T-cell (primary cell): ENCODE measurements at regions not wholly inside any gene's neighbourhood (a gene's known extent, or its start where the extent isn't known, plus 50 kb on each side); places are given as distances from the start of the nearest gene placed in this dataset.

Experiments
- ATAC-seq, 4 experiments: fragments of 200-7000 bp in 3 of 4; fragments of 150-1000 bp in 1 of 4; cut with Tn5 transposase; replicated peaks in 1 of 4; 1 replicate in 3 of 4; 2 replicates in 1 of 4; pipeline ENCODE4 v1.10.0; 2021; ENCODE audit warnings: moderate library complexity in 3 of 4, mild to moderate bottlenecking in 2 of 4, moderate number of reproducible peaks in 1 of 4
- CTCF ChIA-PET, 2 donors: fragments of 300-600 bp; sonication (Branson Sonifier 250); formaldehyde crosslinking; loops; one replicate each; lab custom pipeline; 2022; ENCODE audit warnings: antibody characterized with exemption in 2 of 2; lab: Charles Lee
- POLR2A ChIA-PET, 2 donors: fragments of 300-600 bp; sonication (Branson Sonifier 250); formaldehyde crosslinking; loops; one replicate each; lab custom pipeline; 2022; ENCODE audit warnings: antibody characterized with exemption in 2 of 2; lab: Charles Lee
- DNase-seq, 35 experiments: peaks; one replicate each; pipeline versions ENCODE4 v3.0.0 to v3.0.0-alpha.2; 2013 to 2023
- H3K27ac ChIP-seq: one replicate; pipeline ENCODE4 v1.5.1; 2013; ENCODE audit warnings: low read length
- H3K27me3 ChIP-seq, 2 experiments: replicated peaks in 1 of 2; 1 replicate in 1 of 2; 2 replicates in 1 of 2; pipeline versions ENCODE4 v1.6.1 to v1.7.0; 2013; ENCODE audit warnings: low read length in 1 of 2, mixed read lengths in 1 of 2; ENCODE audit not compliant: control insufficient read depth in 2 of 2, insufficient read depth in 2 of 2; ENCODE audit errors: extremely low read depth in 1 of 2
- H3K36me3 ChIP-seq, 2 donors: 1 replicate in 1 of 2; 2 replicates in 1 of 2; pipeline versions ENCODE4 v1.6.1 to v1.7.0; 2013; ENCODE audit warnings: low read length in 1 of 2; ENCODE audit not compliant: control insufficient read depth in 2 of 2, insufficient read depth in 1 of 2; ENCODE audit errors: extremely low read depth in 1 of 2
- H3K4me1 ChIP-seq, 2 experiments: 1 replicate in 1 of 2; 2 replicates in 1 of 2; pipeline versions ENCODE4 v1.6.1 to v1.7.0; 2013; ENCODE audit warnings: low read length in 2 of 2, mixed read lengths in 1 of 2; ENCODE audit not compliant: insufficient read depth in 2 of 2, control insufficient read depth in 1 of 2; ENCODE audit errors: extremely low read depth in 1 of 2
- H3K4me3 ChIP-seq, 2 donors: 1 replicate in 1 of 2; 2 replicates in 1 of 2; pipeline versions ENCODE4 v1.5.1 to v1.7.0; 2013; ENCODE audit warnings: mild to moderate bottlenecking in 2 of 2, low read length in 1 of 2, moderate library complexity in 1 of 2; ENCODE audit not compliant: control insufficient read depth in 1 of 2; ENCODE audit errors: extremely low read depth in 1 of 2
- H3K9me3 ChIP-seq: 2 replicates; pipeline ENCODE4 v1.7.0; 2013
- H3K27ac Mint-ChIP-seq, 2 donors: one replicate each; pipeline ENCODE4 v1.8.0; 2020 to 2021; ENCODE audit warnings: mild to moderate bottlenecking in 2 of 2, mixed read lengths in 2 of 2
- H3K27me3 Mint-ChIP-seq, 2 donors: one replicate each; pipeline ENCODE4 v1.8.0; 2021 to 2022; ENCODE audit warnings: mixed read lengths in 2 of 2
- H3K36me3 Mint-ChIP-seq: one replicate; pipeline ENCODE4 v1.8.0; 2021; ENCODE audit warnings: mixed read lengths
- H3K4me1 Mint-ChIP-seq, 3 donors: one replicate each; pipeline ENCODE4 v1.8.0; 2020 to 2022; ENCODE audit warnings: mixed read lengths in 3 of 3, mild to moderate bottlenecking in 1 of 3
- H3K4me3 Mint-ChIP-seq, 3 donors: one replicate each; pipeline ENCODE4 v1.8.0; 2020 to 2022; ENCODE audit warnings: mild to moderate bottlenecking in 3 of 3, mixed read lengths in 3 of 3, moderate library complexity in 3 of 3
- H3K9me3 Mint-ChIP-seq, 3 donors: one replicate each; pipeline ENCODE4 v1.8.0; 2020 to 2022; ENCODE audit warnings: mixed read lengths in 3 of 3
- WGBS: methylation state at CpG from one replicate; pipeline ENCODE4 v1.1.5; 2013; ENCODE audit warnings: missing lambda C conversion rate; ENCODE audit not compliant: insufficient coverage; 5-methylcytosine and 5-hydroxymethylcytosine counted together

- ATAC-seq (no peak), DNase-seq (no peak)
- no peaks in the 10 kb centered on the region for H3K36me3 ChIP-seq
- Mint-ChIP-seq H3K9me3 (no peaks in the 10 kb centered on the region), H3K27me3 (peaks cover 13 to 29% of the 10 kb centered on the region in 2 donors), H3K4me3 (no peak overlapping the region), H3K36me3 (no peaks in the 10 kb centered on the region), H3K27ac (no peak overlapping the region), H3K4me1 (no peaks in the 10 kb centered on the region)
- no peaks in the 10 kb centered on the region for H3K4me1 ChIP-seq
- H3K27ac ChIP-seq: no peak overlapping the region
- ChIA-PET POLR2A (no interaction called here), CTCF (interaction anchor here in 1 of 2 donors (0.8 kb wide), 1 partner anchor 830 kb away, joined by 3 read pairs; no protein-coding TSS in a partner anchor)
- H3K9me3 ChIP-seq: no peaks in the 10 kb centered on the region
- WGBS: 50% methylated on average over 2 of the region's 3 CpGs
- peaks cover 0 to 12% of the 10 kb centered on the region in 2 experiments for H3K27me3 ChIP-seq
- no peak overlapping the region for H3K4me3 ChIP-seq
Observed at GRCh38 chr10:62961951-62962523, 145.9 kb upstream of the EGR2 start.

- H3K9me3 Mint-ChIP-seq: no peaks in the 10 kb centered on the region
- H3K27me3 ChIP-seq: peaks cover 0 to 14% of the 10 kb centered on the region in 2 experiments
- no peaks in the 10 kb centered on the region for H3K36me3 ChIP-seq
- no peak overlapping the region for H3K4me3 Mint-ChIP-seq
- ATAC-seq (no peak), DNase-seq (no peak)
- H3K4me1 ChIP-seq: no peaks in the 10 kb centered on the region
- H3K4me1 Mint-ChIP-seq: no peaks in the 10 kb centered on the region
- no peak overlapping the region for H3K4me3 ChIP-seq
- no peaks in the 10 kb centered on the region for H3K36me3 Mint-ChIP-seq
- H3K9me3 ChIP-seq: no peaks in the 10 kb centered on the region
- POLR2A ChIA-PET: no interaction called here
- H3K27me3 Mint-ChIP-seq: peaks cover 14 to 24% of the 10 kb centered on the region in 2 donors
- no peak overlapping the region for H3K27ac Mint-ChIP-seq
- no peak overlapping the region for H3K27ac ChIP-seq
- WGBS: 75% methylated on average over 2 of the region's 9 CpGs
- CTCF ChIA-PET: no interaction called here
Observed at GRCh38 chr10:62960416-62960815, 144.2 kb upstream of the EGR2 start.

GRCh38 chr10:62959553-62959952, 143.4 kb upstream of the EGR2 start:
- peaks cover 14 to 24% of the 10 kb centered on the region in 2 donors for H3K27me3 Mint-ChIP-seq
- ChIA-PET POLR2A (no interaction called here), CTCF (interaction anchor here in 1 of 2 donors (0.6 to 0.7 kb wide), 2 partner anchors 107 to 1753 kb away, joined by 3 to 5 read pairs; no protein-coding TSS in a partner anchor)
- no peaks in the 10 kb centered on the region for H3K36me3 Mint-ChIP-seq
- H3K4me1 Mint-ChIP-seq: no peaks in the 10 kb centered on the region
- 37% methylated on average over 2 of the region's 5 CpGs for WGBS
- Histone ChIP-seq H3K4me3 (no peak overlapping the region), H3K9me3 (no peaks in the 10 kb centered on the region), H3K4me1 (no peaks in the 10 kb centered on the region), H3K27ac (no peak overlapping the region), H3K27me3 (peaks cover 0 to 14% of the 10 kb centered on the region in 2 experiments), H3K36me3 (no peaks in the 10 kb centered on the region)
- H3K4me3 Mint-ChIP-seq: no peak overlapping the region
- no peak overlapping the region for H3K27ac Mint-ChIP-seq
- H3K9me3 Mint-ChIP-seq: no peaks in the 10 kb centered on the region
- no peak for ATAC-seq
- DNase-seq: no peak

GRCh38 chr10:62958980-62959379, 142.8 kb upstream of the EGR2 start:
- Histone ChIP-seq H3K4me3 (no peak overlapping the region), H3K4me1 (no peaks in the 10 kb centered on the region), H3K9me3 (no peaks in the 10 kb centered on the region), H3K27ac (no peak overlapping the region), H3K27me3 (peaks cover 0 to 14% of the 10 kb centered on the region in 2 experiments), H3K36me3 (no peaks in the 10 kb centered on the region)
- Mint-ChIP-seq H3K27me3 (peaks cover 10 to 22% of the 10 kb centered on the region in 2 donors), H3K36me3 (no peaks in the 10 kb centered on the region), H3K27ac (no peak overlapping the region), H3K4me3 (no peak overlapping the region), H3K4me1 (no peaks in the 10 kb centered on the region), H3K9me3 (no peaks in the 10 kb centered on the region)
- WGBS: 100% methylated on average over 1 of the region's 1 CpG
- ChIA-PET CTCF (interaction anchor here in 1 of 2 donors (0.7 kb wide), 1 partner anchor 1752 kb away, joined by 3 read pairs; no protein-coding TSS in a partner anchor), POLR2A (no interaction called here)
- ATAC-seq (no peak), DNase-seq (no peak)

GRCh38 chr10:62946278-62946677, 130.1 kb upstream of the EGR2 start:
- ChIA-PET POLR2A (no interaction called here), CTCF (no interaction called here)
- H3K36me3 Mint-ChIP-seq: no peaks in the 10 kb centered on the region
- Histone ChIP-seq H3K27ac (no peak overlapping the region), H3K9me3 (no peaks in the 10 kb centered on the region), H3K27me3 (no peaks in the 10 kb centered on the region), H3K4me3 (no peak overlapping the region), H3K4me1 (no peaks in the 10 kb centered on the region), H3K36me3 (no peaks in the 10 kb centered on the region)
- H3K27ac Mint-ChIP-seq: no peak overlapping the region
- peaks cover 6 to 7% of the 10 kb centered on the region in 2 donors for H3K27me3 Mint-ChIP-seq
- DNase-seq (no peak), ATAC-seq (no peak)
- no peaks in the 10 kb centered on the region for H3K4me1 Mint-ChIP-seq
- H3K4me3 Mint-ChIP-seq: no peak overlapping the region
- no peaks in the 10 kb centered on the region for H3K9me3 Mint-ChIP-seq
- 93% methylated on average over 2 of the region's 3 CpGs for WGBS

- CTCF ChIA-PET: no interaction called here
- Histone ChIP-seq H3K9me3 (no peaks in the 10 kb centered on the region), H3K4me3 (no peak overlapping the region), H3K36me3 (no peaks in the 10 kb centered on the region), H3K4me1 (no peaks in the 10 kb centered on the region), H3K27ac (no peak overlapping the region), H3K27me3 (no peaks in the 10 kb centered on the region)
- 100% methylated on average over 1 of the region's 2 CpGs for WGBS
- no peak for DNase-seq
- no peaks in the 10 kb centered on the region for H3K36me3 Mint-ChIP-seq
- POLR2A ChIA-PET: no interaction called here
- H3K4me3 Mint-ChIP-seq: no peak overlapping the region
- H3K9me3 Mint-ChIP-seq: no peaks in the 10 kb centered on the region
- no peak for ATAC-seq
- no peaks in the 10 kb centered on the region for H3K4me1 Mint-ChIP-seq
- no peak overlapping the region for H3K27ac Mint-ChIP-seq
- peaks cover 2 to 17% of the 10 kb centered on the region in 2 donors for H3K27me3 Mint-ChIP-seq
Observed at GRCh38 chr10:62939698-62940097, 123.5 kb upstream of the EGR2 start.
